CD4-positive, alpha-beta T cell treated with Interleukin-10 for 1 hour (primary cell): ENCODE measurements at regions not wholly inside any gene's neighbourhood (a gene's known extent, or its start where the extent isn't known, plus 50 kb on each side); places are given as distances from the start of the nearest gene placed in this dataset.

ENCODE experiments used
- DNase-seq: peaks from one replicate; pipeline ENCODE4 v3.0.0-alpha.2; 2020

DNA sequence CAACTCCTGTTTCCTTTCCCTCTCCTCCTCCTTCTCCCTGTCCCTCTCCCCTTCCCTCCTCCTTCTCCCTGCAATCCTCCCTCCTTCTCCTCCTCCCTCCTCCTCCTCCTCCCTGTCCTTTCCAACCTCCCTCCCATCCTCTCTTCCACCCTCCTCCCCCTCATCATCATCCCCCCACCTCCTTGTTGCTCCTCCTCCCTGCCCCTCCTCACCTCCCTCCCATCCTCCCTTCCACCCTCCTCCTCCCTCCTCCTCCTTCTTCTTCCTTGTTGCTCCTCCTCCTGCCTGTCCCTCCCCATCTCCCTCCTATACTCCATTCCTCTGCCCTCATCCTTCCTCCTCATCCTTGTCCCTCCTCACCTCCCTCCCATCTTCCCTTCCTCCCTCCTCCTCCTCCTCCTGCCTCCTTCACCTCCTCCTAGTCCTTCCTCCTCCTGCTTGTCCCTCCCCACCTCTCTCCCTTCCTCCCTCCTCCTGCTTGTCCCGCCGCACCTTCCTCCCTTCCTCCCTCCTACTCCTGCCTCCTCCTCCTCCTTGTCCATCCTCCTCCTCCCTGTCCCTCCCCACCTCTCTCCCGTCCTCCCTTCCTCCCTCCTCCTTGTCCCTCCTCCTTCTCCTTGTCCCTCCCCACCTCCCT lies 222.5 kb downstream of the IRF8 start:
- DNase-seq: no peak

DNA sequence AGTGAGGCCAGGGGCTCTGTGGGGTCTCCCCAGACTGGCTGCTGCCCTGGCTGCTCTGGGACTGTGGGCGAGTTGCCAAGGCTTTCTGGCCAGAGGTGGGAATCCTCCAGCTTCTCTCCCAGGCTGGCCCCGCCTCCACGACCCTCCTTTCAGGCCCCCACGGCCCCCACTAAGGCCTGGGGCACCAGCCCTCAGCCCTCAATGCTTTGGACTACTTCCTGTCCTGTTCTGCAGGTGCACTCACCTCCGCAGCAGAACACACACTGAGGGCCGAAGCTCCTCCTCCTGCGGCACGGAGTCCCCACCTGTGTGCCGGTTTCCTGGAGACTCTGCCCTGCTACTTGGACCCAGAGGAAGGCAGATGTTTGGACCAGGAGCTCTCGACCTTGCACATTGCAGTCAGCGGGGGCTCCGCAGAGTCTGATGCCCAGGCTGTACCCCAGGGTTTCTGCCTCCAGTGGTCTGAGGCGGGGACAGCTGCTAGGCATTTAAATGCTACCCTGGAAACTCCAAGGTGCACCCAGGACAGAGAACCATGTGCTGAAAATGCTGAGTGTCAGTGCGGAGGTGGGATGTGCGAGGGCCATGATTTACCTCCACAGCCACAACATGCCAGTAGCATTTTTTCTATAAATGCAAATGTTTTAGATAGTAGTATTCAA lies 223.8 kb downstream of the IRF8 start:
- DNase-seq: no peak

DNA sequence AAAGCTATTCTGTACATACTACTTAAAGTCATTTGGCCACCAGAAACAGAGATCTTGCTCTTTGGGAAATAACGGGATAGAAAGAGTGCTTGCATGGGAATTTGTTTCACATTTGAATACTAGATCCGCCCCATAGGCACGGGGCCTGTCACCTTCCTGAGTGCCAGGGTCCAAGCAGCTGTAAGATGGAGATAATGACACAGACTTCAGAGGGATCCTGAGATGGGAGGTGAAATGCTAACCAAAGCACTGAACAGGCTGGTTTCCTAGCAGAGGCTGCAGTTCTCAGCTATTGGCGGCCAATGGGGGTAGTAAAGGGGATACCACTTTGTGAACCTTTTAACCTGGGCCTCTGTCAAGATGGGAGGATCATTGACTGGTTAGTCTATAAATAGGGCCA lies 225.4 kb downstream of the IRF8 start:
- no peak for DNase-seq

DNA sequence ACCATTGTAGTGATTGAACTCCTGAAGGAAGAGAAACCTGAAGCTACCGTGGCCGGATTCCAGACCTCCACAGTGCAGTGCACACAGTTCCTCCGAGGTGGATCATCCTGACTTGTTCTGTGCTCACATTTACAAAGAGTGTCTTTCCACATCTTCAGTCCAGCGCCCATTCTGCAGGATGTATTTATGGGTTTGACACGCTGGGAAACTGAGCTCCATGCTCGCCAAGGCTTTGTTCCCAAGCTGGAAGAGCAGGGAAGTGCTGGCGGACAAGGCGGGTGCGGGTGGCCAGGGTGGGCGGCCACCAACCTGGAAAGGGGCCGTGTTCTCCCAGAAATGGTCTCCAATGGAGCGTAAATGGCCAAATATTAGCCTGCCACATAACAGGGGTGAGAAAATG lies 227.9 kb downstream of the IRF8 start:
- DNase-seq: no peak

DNA sequence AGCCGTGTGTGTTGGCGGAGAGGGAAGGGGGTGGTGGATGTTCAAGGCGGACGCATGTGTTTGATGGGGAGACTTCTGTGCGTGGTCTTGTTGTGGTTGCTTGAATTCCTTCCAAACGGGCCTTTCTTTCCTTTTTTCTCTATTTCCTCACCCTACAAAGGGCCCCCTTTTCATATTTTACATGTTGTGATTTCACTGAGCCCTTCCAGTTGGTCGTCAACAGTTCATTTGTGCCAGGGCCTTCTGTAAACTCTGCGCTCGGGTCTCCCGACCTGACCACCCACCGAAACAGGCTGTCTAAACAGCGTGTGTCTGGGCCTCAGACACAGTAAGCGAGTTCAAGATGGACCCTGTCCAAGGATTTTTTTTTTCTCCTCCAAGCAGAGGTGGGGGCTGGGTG lies 228.4 kb downstream of the IRF8 start:
- no peak for DNase-seq

DNA sequence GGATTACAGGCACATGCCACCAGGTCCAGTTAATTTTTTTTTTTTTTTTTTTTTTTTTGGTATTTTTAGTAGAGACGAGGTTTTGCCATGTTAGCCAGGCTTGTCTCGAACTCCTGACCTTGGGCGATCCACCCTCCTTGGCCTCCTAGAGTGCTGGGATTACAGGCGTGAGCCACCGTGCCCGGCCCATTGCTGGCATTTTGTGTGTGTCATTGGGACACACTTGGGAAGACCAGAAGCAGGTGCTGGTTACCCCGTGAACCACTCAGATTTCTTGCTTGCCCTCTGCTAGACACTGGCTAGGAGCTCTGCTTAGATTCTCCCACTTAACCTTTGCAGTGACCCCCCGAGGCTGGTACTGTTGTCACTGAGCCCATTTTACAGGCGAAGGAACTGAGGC lies 229.3 kb downstream of the IRF8 start:
- DNase-seq: no peak

DNA sequence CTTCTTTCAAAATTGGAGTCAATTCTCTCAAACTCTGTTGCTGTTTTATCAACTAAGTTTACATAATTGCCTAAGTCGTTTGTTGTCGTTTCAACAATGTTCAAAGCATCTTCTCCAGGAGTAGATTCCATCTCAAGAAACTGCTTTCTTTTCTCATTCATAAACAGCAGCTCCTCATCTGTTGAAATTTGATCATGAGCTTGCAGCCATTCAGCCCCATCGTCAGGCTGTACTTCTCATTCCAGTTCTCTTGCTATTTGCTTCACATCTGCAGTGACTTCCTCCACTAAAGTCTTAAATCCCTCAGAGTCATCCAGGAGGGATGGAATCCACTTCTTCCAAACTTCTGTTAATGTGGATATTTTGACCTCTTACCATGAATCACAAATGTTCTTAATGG lies 230.6 kb downstream of the IRF8 start:
- no peak for DNase-seq

DNA sequence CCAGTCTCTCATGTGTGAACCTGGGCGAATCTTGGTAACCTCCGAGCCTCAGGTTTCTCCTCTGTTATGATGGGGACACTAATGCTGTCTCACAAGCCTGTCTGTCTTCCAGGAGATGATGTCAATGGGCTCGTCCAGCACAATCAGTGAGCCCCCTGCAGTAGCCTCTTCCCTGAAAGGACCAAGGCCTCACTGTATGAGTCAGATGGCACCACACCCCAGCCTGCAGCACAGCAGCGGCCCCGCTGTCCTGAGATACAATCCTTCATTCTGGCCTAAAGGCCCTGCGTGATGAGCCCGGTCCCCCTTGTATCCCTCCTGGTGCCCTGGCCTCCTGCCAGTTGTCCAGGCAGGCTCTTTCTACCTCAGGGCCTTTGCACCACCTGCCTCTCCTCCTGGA lies 234.4 kb downstream of the IRF8 start:
- DNase-seq: no peak

DNA sequence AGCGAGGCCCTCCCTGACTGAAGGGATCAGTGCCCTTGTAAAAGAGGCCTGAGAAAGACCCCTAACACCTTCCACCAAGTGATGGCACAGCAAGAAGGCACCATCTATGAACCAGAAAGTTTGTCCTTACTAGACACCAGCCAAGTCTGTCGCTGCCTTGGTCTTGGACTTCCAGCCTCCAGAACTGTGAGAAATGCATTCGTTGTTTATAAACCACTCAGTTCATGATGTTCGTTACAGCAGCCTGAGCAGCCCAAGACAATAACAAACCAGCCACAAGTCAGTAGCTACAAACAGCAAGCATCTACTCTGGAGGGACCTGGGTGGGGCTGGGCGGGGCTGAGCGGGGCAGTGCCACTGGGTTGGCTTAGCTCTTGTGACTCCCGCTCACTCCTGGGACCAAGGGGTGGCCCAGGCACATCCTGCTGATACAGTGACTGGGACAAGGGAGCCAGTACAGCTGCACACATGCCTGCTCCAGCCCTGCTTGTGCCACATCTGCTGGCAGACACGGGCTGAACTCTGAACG lies 234.9 kb downstream of the IRF8 start:
- DNase-seq: no peak

DNA sequence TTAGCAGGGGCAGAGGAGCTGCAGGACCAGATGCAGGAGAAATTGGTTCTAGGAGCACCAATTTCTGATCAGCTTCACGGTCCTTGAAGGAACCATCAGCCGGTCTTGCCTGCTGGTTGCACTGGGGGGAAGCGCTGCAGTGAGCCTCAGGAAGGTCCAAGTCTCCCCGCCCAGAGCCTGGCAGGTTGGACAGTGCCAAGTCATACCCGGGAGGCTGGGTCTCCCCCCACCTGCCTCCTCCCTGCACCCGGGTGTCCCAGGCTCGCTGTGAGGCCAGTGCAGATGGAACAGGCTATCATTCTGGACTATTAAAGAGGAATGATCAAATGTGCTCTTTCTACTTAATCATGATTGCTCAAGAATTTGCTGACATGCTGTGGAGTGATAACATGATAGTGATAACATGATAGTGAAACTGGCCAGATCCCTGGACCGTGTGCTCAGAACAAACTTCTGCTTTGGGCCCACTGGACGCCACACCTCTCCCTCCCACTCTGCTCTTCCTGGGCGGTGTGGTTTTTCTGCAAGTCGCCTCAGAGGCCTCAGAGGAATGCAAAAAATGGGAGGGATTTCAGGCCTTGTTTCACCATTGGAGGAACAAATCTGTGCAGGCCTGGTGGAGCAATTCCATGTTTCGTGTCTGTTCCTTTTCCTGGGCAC lies 236.0 kb downstream of the IRF8 start:
- DNase-seq: no peak

DNA sequence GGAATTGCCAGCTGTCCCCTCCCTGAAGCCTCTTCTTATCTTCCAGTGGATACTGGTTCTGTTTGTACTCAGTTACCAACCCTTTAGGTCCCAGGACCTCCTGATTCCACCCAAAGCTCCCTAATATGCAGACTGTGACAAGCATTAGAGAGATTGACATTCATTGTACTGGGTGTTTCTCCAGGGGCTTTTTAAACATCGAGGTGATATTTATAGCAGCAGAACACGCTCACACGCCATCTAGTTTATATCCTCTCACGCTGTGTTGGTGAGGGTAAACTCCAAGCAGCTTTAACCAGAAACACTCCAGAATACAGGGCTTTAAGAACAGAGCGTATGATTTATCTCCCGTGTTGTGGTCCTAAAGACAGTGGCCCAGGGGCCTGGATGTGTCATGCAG lies 238.4 kb downstream of the IRF8 start:
- DNase-seq: no peak

DNA sequence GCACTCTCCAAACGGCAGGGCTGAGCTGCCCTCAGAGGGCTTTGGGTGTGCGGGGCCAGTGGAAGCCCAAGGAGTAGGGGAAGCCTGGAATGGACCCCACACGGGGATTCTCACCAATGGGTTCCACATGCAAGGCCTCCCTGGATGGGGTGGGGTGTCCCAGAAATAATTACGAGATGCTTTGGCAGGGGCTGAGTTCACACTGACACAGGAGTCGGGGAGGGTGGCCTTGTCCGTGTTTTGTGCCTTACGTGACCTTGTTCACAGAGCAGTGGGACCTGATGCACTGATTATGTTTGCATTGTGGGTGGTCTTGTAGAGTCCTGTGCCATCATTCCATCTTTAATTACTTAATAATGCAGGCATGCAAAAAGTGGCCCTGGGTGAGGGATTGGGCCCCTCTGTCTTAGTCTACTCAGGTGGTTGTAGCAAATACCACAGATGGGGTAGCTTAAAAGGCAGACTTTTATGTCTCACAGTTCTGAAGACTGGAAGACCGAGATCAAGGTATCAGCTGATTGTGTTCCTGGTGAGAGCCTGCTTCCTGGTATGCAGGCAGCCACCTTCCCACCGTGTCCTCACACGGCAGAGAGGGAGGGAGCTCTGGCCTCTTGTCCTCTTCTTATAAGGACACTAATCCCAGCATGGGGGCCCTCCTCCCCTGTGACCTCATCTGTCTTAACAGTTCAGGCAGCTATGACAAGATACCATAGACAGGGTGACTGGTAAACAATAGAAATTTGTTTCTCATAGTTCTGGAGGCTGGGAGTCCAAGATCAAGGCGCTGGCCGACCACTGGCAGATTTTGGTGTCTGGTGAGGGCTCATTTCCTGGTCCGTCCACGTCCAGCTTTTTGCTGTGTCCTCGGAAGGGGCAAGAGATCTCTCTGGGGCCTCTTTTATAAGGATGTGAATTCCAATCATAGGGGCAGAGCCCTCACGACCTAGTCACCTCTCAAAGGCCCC lies 239.4 kb downstream of the IRF8 start:
- DNase-seq: no peak

DNA sequence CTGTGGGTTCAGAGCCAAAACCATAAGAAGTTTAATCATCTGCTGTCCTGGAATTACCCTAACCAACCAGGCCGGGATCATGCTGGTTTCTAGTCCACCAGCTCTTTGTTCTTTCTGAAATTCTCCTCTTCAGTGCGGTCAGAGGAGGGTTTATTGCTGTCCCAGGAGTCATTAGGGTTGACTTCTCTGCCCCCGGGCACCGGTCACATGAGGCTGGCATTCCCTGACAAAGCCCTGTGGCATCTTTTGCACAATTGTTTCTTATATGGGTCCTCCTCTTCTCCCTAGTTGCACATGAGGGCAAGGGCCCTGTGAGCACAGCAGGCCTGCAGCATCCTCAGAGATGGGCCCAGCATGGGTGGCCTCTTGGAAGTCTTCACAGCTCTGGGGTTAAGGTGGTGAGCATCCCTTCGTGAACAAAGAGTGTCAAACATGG lies 243.9 kb downstream of the IRF8 start:
- DNase-seq: no peak

DNA sequence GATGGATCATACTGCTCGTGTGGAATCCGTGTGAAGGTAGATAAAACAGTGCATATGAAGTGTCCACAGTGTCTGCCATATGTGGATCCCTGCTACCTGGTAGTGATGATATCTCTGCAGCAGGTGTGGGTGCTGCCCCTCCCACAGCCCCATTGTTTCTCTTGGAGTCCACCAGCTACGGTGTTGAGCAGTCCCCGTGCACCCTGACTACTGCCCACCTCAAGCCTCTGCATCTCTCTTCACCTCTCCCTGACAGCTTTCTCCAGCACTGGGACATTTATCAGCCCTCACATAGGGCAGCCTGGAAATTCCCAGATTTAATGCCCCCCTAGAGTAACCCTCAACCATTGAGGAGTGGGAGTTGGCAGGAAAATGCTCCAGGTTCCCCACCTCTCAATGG lies 244.7 kb downstream of the IRF8 start:
- no peak for DNase-seq

DNA sequence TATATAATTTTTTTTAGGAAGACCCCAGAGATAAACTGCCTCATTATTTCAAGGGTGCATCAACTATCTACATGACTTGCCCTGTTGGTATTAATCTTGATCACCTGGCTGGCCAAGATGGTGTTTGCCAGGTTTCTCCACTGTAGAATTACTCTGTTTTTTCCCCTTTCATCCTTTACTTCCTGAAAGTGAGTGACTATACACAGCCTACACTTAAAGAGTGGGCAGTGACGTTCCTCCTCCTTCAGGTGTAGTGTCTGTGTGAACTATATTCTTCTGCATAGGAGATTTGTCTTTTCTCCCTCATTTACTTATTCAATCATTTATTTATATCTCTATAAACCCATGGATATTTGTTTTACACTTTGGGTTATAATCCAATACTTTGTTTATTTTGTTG lies 246.7 kb downstream of the IRF8 start:
- DNase-seq: no peak

DNA sequence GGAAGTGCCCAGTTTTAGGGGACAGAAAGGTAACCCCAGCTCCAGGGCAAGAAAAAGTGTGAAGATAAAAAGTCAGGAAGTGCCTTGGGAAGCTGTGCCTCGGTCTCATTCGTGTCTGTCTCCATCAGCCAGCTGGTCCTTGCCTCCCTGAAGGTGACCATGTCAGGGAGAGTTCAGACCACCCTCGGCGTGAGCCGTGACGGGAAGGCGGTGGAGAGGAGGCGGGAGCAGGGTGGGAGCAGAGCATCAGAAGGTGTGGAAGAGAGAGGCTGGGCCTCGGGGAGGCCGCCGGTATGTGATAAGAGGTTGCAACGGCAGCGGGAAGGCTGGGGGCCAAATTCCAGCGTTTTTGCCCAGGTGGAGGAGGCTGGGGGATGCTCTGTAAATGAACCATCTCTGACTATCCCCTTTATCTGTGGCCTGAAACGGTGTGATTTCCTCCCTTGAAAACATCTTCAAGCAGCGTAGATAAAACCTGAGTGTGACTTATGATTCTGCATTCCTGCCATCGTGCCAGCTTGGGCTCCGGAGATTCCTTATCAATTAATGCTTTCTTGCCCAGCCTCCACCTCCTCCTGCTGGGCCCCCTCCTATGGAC lies 251.8 kb downstream of the IRF8 start:
- DNase-seq: no peak

DNA sequence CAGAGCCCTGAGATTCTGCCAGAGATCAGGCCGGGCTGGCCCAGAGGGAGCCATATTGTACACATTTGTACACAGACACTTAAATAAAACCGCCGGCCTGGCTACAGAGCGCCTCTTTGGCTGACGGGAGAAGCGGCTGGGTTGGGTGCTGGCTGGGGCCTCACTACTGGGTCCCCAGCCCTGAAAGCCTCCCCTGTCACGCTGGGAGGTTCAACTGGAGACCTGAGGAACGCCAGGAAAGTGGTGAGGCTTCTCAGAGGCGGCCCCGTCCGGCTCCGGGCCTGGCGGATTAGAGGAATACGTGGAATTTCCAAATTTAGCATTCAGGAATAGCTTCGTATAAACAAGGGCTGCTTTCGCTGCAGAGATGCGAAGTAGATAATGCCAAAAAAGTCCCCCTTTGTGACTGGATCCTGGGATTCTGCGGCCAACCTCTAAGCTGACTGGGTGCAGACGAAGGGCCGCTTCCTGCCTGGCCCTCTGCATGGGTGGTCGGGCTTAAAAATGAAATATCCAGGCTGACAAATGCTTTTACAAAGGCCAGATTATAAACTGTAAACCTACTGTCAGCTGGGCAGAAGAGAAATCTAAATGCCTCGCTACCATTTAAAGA lies 252.4 kb downstream of the IRF8 start:
- no peak for DNase-seq

DNA sequence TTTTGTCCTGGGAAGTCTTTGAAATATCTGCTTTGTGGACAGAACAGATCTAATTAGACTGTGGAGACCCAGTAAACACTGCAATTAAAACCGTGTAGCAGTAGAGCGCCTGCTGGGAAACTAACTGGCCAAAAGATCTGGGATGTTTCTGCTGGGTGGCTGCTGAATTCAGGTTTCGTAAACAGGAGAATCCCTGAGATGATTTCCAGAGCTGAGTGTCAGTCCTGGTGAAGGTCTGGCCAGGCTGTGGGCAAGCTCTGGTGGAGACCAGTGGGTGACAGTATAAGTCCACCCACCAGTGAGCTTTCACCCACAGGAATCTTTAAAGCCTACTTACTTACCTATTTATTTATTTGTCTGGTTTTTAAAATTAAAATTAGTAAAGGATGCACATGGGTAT lies 257.2 kb downstream of the IRF8 start:
- DNase-seq: no peak

DNA sequence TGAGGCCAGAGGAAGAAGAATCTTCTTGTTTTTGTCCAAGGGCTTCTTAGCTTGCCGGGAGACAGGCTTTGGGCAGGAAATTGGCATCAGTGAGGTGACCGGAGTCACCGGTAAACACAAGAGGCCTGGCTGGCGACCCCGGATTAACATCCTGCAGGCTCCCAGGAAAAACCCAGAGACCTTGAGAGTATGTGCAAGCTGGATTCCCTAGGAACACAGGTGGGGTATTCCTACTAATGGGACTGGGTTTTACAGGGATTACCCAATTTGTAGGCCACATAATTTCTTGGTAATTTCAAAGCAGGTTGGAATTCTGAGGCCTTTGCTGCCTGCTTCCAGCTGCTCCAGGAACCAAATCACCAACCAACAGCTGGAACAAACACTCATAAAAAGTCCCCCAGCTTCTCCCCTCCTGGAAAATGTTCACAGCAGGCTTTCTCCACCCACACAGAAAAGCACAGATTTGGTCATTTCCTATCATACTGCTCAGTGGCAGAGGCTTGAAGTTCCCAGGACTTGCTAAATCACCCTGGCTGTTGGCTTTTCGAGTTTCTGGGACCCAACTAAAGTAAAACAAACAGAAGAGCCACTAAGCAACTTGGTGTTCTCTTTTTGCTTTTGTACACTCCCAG lies 258.8 kb downstream of the IRF8 start:
- DNase-seq: no peak

DNA sequence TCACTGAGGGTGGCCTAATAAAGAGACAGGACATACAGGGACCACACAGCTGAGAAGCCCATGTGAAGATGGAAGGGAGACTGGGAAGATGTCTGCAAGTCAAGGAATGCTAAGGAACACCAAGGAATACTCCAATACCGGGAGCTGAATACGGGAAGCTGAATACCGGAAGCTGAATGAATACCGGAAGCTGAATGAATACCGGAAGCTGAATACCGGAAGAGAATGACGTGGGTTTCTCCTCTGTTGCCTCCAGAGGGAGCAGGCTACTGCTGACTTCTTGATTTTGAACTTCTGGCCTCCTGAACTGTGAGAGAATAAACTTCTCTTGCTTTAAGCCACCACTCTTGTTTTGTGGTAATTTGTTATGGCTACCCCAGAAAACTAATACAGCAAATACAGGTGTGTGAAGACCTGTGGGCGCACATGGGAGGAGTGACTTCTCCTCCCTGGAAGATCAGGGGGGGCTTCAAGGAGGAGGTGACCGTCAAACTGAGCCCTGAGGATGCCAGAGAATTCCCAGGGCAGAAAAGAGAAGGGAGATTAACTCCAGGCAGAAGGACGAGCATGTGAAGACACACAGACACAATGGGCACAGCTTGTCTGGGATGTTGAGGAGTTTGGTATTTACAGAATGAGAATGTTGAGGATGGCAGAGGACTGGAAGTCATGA lies 259.9 kb downstream of the IRF8 start:
- DNase-seq: no peak

DNA sequence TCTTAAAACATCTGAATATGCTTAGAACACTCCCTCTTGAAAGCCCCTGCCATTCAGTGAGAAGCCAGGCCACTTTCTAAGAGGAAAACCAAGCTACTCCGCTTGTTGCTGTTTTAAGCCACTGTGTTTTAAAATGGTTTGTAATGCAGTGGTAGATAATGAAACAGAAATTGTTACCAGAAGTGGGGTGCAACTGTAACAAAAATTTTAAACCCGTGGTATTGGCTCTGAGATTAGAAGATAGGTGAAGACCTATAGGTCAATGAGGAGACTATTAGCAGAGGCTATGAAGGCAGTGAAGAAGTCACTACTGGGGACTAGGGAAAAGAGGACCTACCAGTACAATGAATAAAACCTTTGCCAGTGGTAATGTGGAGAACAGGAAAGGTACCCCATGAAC lies 266.5 kb downstream of the IRF8 start:
- DNase-seq: no peak
